IMR-90 (cell line): ENCODE measurements at regions not wholly inside any gene's neighbourhood (a gene's known extent, or its start where the extent isn't known, plus 50 kb on each side); places are given as distances from the start of the nearest gene placed in this dataset.

Experiments
- ATAC-seq: fragments of 200-7000 bp; cut with Tn5 transposase; 2 replicates; pipeline ENCODE4 v1.9.1; 2020; ENCODE audit warnings: low read depth, mild to moderate bottlenecking, moderate library complexity
- BruUV-seq: library from RNA; stranded (reverse); fragments of 400-500 nt; replicated peaks from 2 replicates; lab custom pipeline; 2021; lab: Mats Ljungman, UMichigan
- CTCF ChIA-PET: fragments of 300-600 bp; formaldehyde crosslinking; extraction: SDS; loops from one replicate; lab custom pipeline; 2021; ENCODE audit warnings: antibody characterized with exemption; lab: Yijun Ruan, JAX
- POLR2A ChIA-PET: fragments of 300-600 bp; sonication (Branson Sonifier 250); formaldehyde crosslinking; loops from one replicate; lab custom pipeline; 2022; ENCODE audit warnings: antibody characterized with exemption; ENCODE audit not compliant: unreplicated experiment; lab: Charles Lee
- DNase-seq: peaks from one replicate; pipeline ENCODE4 v3.0.0; 2013
- H2AFZ ChIP-seq: replicated peaks from 2 replicates; pipeline ENCODE3; 2013; ENCODE audit warnings: low read length, mild to moderate bottlenecking; ENCODE audit not compliant: poor library complexity
- H2AK5ac ChIP-seq: 2 replicates; pipeline ENCODE4 v1.6.1; 2013; ENCODE audit warnings: low read depth, low read length, inconsistent platforms
- H2AK9ac ChIP-seq: replicated peaks from 2 replicates; pipeline ENCODE3; 2013; ENCODE audit warnings: mild to moderate bottlenecking, low read depth, low read length, moderate library complexity; ENCODE audit not compliant: poor library complexity
- H2BK120ac ChIP-seq: 2 replicates; pipeline ENCODE4 v1.6.1; 2013; ENCODE audit warnings: low read depth, low read length, inconsistent platforms
- H2BK15ac ChIP-seq: 3 replicates; pipeline ENCODE4 v1.6.1; 2013; ENCODE audit warnings: low read depth, low read length, inconsistent platforms
- H2BK20ac ChIP-seq: 2 replicates; pipeline ENCODE4 v1.6.1; 2013; ENCODE audit warnings: low read depth, mild to moderate bottlenecking, inconsistent platforms, low read length, moderate library complexity
- H2BK5ac ChIP-seq: 2 replicates; pipeline ENCODE4 v1.6.1; 2013; ENCODE audit warnings: mild to moderate bottlenecking, low read depth, low read length, inconsistent platforms; ENCODE audit not compliant: poor library complexity, severe bottlenecking
- H3K14ac ChIP-seq: replicated peaks from 2 replicates; pipeline ENCODE4 v1.6.1; 2013; ENCODE audit warnings: low read depth, low read length, inconsistent platforms
- H3K18ac ChIP-seq: 2 replicates; pipeline ENCODE4 v1.6.1; 2013; ENCODE audit warnings: low read depth, low read length, control low read depth
- H3K23ac ChIP-seq: 2 replicates; pipeline ENCODE4 v1.6.1; 2013; ENCODE audit warnings: low read depth, low read length, inconsistent platforms
- H3K27ac ChIP-seq: 2 replicates; pipeline ENCODE4 v1.5.1; 2013; ENCODE audit warnings: mild to moderate bottlenecking, control low read depth, low read length; ENCODE audit not compliant: insufficient read depth
- H3K27me3 ChIP-seq: 2 replicates; pipeline ENCODE4 v1.6.1; 2013; ENCODE audit warnings: low read length; ENCODE audit not compliant: control insufficient read depth, insufficient read depth
- H3K36me3 ChIP-seq: 2 replicates; pipeline ENCODE4 v1.6.1; 2013; ENCODE audit warnings: low read length, mixed read lengths; ENCODE audit not compliant: control insufficient read depth, insufficient read depth
- H3K4ac ChIP-seq: 2 replicates; pipeline ENCODE4 v1.6.1; 2013; ENCODE audit warnings: low read depth, low read length, inconsistent platforms
- H3K4me1 ChIP-seq: 2 replicates; pipeline ENCODE4 v1.6.1; 2013; ENCODE audit warnings: low read length, mixed read lengths; ENCODE audit not compliant: control insufficient read depth, insufficient read depth
- H3K4me2 ChIP-seq: 2 replicates; pipeline ENCODE4 v1.6.1; 2013; ENCODE audit warnings: low read depth, mild to moderate bottlenecking, control low read depth, low read length, moderate library complexity
- H3K4me3 ChIP-seq: 2 replicates; pipeline ENCODE4 v1.5.1; 2013; ENCODE audit warnings: low read depth, mild to moderate bottlenecking, control low read depth, low read length, moderate library complexity; ENCODE audit not compliant: insufficient read depth
- H3K56ac ChIP-seq: 2 replicates; pipeline ENCODE4 v1.6.1; 2013; ENCODE audit warnings: low read length, inconsistent platforms; ENCODE audit not compliant: insufficient read depth; ENCODE audit errors: extremely low read depth
- H3K79me1 ChIP-seq, 2 experiments: 2 replicates each; pipeline ENCODE4 v1.6.1; 2013; ENCODE audit warnings: low read length in 2 of 2, inconsistent platforms in 1 of 2, low read depth in 1 of 2
- H3K9ac ChIP-seq: 2 replicates; pipeline ENCODE4 v1.6.1; 2013; ENCODE audit warnings: low read depth, low read length, control low read depth
- H3K9me1 ChIP-seq: 2 replicates; pipeline ENCODE4 v1.6.1; 2013; ENCODE audit warnings: low read length, inconsistent platforms; ENCODE audit not compliant: insufficient read depth
- H3K9me3 ChIP-seq: 2 replicates; pipeline ENCODE4 v1.6.1; 2013; ENCODE audit warnings: low read length; ENCODE audit not compliant: control insufficient read depth, insufficient read depth
- H4K20me1 ChIP-seq: 2 replicates; pipeline ENCODE4 v1.6.1; 2013; ENCODE audit warnings: low read length, inconsistent platforms; ENCODE audit not compliant: insufficient read depth
- H4K5ac ChIP-seq: 2 replicates; pipeline ENCODE4 v1.6.1; 2013; ENCODE audit warnings: mild to moderate bottlenecking, low read depth, low read length, control low read depth
- H4K8ac ChIP-seq, 2 experiments: 2 replicates each; pipeline ENCODE4 v1.6.1; 2013; ENCODE audit warnings: low read depth in 2 of 2, low read length in 2 of 2, control low read depth in 1 of 2, inconsistent platforms in 1 of 2
- H4K91ac ChIP-seq: 2 replicates; pipeline ENCODE4 v1.6.1; 2013; ENCODE audit warnings: low read depth, low read length, inconsistent platforms; ENCODE audit not compliant: insufficient read depth
- ELK1 ChIP-seq: fragments of 150-350 bp; IDR thresholded peaks from 2 replicates; pipeline ENCODE4 v1.6.1; 2016; ENCODE audit warnings: low read depth, mild to moderate bottlenecking, low read length, moderate library complexity, borderline replicate concordance
- SMC3 ChIP-seq: fragments of 150-350 bp; IDR thresholded peaks from 2 replicates; pipeline ENCODE4 v1.6.1; 2016; ENCODE audit warnings: low read depth, mild to moderate bottlenecking, antibody characterized with exemption, low read length, moderate library complexity
- USF2 ChIP-seq: fragments of 150-350 bp; IDR thresholded peaks from 2 replicates; pipeline ENCODE4 v1.6.1; 2017; ENCODE audit warnings: mild to moderate bottlenecking, antibody characterized with exemption, low read length, low read depth
- WGBS, 2 experiments: methylation state at CpG; one replicate each; pipeline versions ENCODE4 v1.1.5 to v1.1.7; 2013; ENCODE audit warnings: missing lambda C conversion rate in 2 of 2; ENCODE audit not compliant: insufficient read length in 1 of 2; ENCODE audit errors: extremely low coverage in 2 of 2; 5-methylcytosine and 5-hydroxymethylcytosine counted together
- dilution Hi-C: fragments of 300-500 bp; cut with HindIII; formaldehyde crosslinking; loops from one replicate; pipeline ENCODE4 v1.14.3; 2018; ENCODE audit warnings: low sequenced_read_pairs; ENCODE audit not compliant: unreplicated experiment
- in situ Hi-C: fragments of 300-500 bp; cut with MboI; formaldehyde crosslinking; loops from 3 replicates; pipeline ENCODE4 v1.14.3; 2019; ENCODE audit warnings: low sequenced_read_pairs, inconsistent platforms, mixed read lengths
- intact Hi-C: fragments of 100-400 bp; cut with micrococcal nuclease; formaldehyde crosslinking; loops from 2 replicates; pipeline ENCODE4 v1.10.0; 2022

- intact Hi-C loops: no loop called here
- no peak overlapping the region for H2BK20ac ChIP-seq
- H3K9me1 ChIP-seq: peaks cover 8% of the 10 kb centered on the region; the same call in 1 of the 2 replicates
- ChIA-PET CTCF (no interaction called here), POLR2A (no interaction called here)
- no peak overlapping the region for H3K9ac ChIP-seq
- DNase-seq: no peak
- H2BK15ac ChIP-seq: no peak overlapping the region
- H2AK5ac ChIP-seq: no peak overlapping the region
- dilution Hi-C loops: no loop called here
- no peak overlapping the region for H3K56ac ChIP-seq
- H3K14ac ChIP-seq: no peak overlapping the region
- no peak overlapping the region for H2AK9ac ChIP-seq
- H3K9me3 ChIP-seq: no peaks in the 10 kb centered on the region
- no peak overlapping the region for H3K23ac ChIP-seq
- peaks cover 16% of the 10 kb centered on the region for H3K4me1 ChIP-seq
- no peak overlapping the region for H4K5ac ChIP-seq
- no peak overlapping the region for H3K27ac ChIP-seq
- no peak overlapping the region for H3K4ac ChIP-seq
- no peak overlapping the region for H4K8ac ChIP-seq
- no peak for ATAC-seq
- WGBS, 2 experiments: 92% methylated on average over 2 of the region's 9 CpGs; no CpG with 5 or more reads in 1 of the 2 experiments
- no peak overlapping the region for H3K18ac ChIP-seq
- no peak overlapping the region for H2BK120ac ChIP-seq
- H3K4me2 ChIP-seq: no peak overlapping the region
- in situ Hi-C loops: no loop called here
- BruUV-seq: no TSS peak
- no peak for TF ChIP-seq USF2
- no peak for TF ChIP-seq SMC3
- TF ChIP-seq ELK1: no peak
- no peaks in the 10 kb centered on the region for H3K36me3 ChIP-seq
- no peak overlapping the region for H4K91ac ChIP-seq
- H2AFZ ChIP-seq: no peak overlapping the region
- no peaks in the 10 kb centered on the region for H3K27me3 ChIP-seq
- no peaks in the 10 kb centered on the region; a peak in 1 of 4 replicates for H3K79me1 ChIP-seq
- no peak overlapping the region for H3K4me3 ChIP-seq
- H2BK5ac ChIP-seq: no peak overlapping the region
- no peaks in the 10 kb centered on the region for H4K20me1 ChIP-seq
Measured at GRCh38 chr2:43134571-43134889, 91.9 kb downstream of the ZFP36L2 start.
